ENCODE measurements at regions not wholly inside any gene's neighbourhood (a gene's known extent, or its start where the extent isn't known, plus 50 kb on each side); places are given as distances from the start of the nearest gene placed in this dataset.

DNA sequence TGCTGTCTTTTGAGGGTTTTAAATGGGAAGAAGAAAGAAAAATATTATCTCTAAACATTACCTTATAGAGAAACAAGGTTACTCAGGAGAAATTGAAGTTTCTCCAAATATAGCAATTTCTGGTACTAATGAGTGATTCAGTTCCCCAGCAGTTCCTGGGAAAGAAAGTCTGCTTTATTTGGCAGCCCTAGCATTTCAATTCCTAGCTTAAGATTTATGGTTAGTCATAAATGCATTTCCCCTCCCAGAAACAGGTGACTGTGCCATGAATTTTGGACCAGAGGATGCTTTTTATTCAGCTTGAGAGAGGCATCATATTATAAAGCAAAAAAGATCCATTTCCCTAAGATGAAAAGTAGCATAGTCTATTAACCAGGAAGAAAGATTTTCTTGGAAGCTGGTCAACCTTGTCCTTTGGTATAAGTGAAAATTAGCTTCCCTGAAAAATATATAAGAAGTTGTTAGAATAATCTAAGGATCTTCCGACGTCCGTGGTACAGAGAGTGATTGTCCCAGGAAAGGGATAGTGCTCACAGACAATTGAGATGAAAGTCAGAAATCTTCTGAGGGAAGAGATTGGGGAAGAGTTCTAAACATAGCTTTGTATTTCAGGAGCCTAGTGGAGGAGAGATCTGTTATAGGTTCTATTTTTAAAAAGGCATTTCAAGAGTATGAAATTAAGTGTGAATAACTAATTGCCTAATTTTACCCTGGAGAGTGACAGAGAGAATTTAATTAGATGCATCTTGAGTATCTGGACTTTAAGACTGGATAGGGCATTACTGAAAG, 164.9 kb downstream of the ESM1 start:
- TF ChIP-seq, protein P1, sequence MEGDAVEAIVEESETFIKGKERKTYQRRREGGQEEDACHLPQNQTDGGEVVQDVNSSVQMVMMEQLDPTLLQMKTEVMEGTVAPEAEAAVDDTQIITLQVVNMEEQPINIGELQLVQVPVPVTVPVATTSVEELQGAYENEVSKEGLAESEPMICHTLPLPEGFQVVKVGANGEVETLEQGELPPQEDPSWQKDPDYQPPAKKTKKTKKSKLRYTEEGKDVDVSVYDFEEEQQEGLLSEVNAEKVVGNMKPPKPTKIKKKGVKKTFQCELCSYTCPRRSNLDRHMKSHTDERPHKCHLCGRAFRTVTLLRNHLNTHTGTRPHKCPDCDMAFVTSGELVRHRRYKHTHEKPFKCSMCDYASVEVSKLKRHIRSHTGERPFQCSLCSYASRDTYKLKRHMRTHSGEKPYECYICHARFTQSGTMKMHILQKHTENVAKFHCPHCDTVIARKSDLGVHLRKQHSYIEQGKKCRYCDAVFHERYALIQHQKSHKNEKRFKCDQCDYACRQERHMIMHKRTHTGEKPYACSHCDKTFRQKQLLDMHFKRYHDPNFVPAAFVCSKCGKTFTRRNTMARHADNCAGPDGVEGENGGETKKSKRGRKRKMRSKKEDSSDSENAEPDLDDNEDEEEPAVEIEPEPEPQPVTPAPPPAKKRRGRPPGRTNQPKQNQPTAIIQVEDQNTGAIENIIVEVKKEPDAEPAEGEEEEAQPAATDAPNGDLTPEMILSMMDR (IDR thresholded peaks at IDR 0.05; ENCODE audit: insufficient read depth, low read depth, low read length), result no peak
- no peak for DNase-seq (ENCODE audit: low read depth)
- H3K4me3 ChIP-seq (ENCODE audit: low read depth, low read length), result no peak overlapping the region

DNA sequence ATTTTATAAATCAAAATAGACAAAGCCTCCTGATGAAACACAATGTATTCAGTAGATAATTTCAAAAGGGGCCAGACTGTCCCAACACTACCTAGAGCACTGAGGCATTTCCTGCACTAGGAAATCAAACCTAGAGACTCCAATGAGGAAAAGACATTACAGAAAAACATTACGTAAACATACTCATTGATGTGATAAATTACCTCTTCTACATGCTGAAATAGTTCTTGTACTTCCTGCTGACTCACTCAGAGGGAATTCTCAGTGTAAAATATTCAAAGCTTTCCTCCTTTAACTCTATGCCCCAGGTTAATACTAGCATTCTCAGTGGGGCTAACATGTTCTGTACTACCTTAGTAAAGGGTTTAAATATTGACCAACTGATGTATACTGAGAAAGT, 178.0 kb downstream of the ESM1 start:
- DNase-seq (ENCODE audit: low read depth), result peak; percentile 68
- TF ChIP-seq, protein P1 (IDR thresholded peaks at IDR 0.05; ENCODE audit: insufficient read depth, low read depth, low read length), result no peak
- H3K4me3 ChIP-seq (ENCODE audit: low read depth, low read length), result no peak overlapping the region

DNA sequence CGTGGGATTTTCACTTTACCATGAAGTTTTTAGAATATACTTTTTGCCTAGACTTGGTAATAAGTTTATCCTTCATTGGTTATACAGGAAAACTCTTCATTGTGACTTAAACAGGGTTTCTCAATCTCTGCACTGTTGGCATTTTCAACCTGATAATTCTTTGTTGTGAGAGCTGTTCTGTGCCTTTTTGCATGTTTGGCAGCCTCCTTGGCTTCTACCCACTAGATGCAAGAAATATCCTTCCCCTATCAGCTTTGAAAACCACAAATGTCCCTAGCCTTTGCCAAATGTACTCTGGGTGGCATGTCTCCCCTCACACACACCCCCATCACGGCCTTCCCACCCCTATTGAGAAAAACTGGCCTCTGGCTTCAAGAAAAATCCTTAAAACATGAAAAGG, 180.9 kb downstream of the ESM1 start:
- DNase-seq (ENCODE audit: low read depth), result no peak
- TF ChIP-seq, protein P1 (IDR thresholded peaks at IDR 0.05; ENCODE audit: insufficient read depth, low read depth, low read length), result no peak
- H3K4me3 ChIP-seq (ENCODE audit: low read depth, low read length), result no peak overlapping the region

DNA sequence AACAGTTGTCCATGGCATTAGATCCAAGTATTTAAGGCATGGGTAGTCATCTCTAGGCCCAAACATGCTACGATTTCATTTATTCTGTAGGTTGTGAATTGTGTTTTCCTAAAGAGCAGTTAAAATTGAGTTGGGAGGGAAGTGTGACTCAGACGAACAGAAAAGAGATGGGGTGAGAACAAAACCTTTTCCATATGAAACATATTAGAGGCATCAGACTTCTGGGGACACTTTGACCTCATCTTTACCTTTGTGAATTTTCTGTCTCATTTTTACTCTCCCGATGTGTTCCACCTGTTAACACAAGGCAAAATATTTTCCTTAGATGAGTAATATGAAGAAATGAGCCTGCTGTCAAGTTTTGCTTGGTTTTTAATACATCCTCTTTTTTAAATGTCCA, 181.3 kb downstream of the ESM1 start:
- H3K4me3 ChIP-seq (ENCODE audit: low read depth, low read length), result no peak overlapping the region
- TF ChIP-seq, protein P1 (IDR thresholded peaks at IDR 0.05; ENCODE audit: insufficient read depth, low read depth, low read length), result no peak
- DNase-seq (ENCODE audit: low read depth), result no peak

DNA sequence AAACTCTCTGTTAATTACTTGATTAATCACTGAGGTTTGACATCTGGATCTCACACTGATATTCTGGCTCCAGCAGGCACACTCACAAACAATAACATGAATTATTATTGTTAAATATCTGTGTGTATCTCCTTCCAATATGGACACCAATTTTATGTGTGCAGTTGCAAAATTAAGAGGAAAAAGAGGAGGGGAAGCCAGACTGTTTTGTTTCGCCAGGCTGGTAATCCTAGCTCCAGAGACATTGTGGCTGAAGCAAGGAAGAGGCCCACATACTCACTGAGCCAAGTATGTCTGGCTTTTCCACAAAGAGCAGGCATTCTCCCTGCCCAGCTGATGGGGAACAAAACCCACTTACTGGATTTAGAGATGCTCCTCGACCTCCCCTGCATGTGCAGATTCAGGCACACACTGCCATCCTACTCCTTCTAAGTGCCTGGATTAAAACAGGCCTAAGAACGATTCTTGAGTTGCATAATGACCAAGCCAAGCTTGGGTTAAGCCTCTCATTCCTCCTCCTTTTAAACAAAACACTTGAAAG, 181.9 kb downstream of the ESM1 start:
- no peak overlapping the region for H3K4me3 ChIP-seq (ENCODE audit: low read depth, low read length)
- TF ChIP-seq, protein P1 (IDR thresholded peaks at IDR 0.05; ENCODE audit: insufficient read depth, low read depth, low read length), result no peak
- peak; percentile 25 for DNase-seq (ENCODE audit: low read depth)

DNA sequence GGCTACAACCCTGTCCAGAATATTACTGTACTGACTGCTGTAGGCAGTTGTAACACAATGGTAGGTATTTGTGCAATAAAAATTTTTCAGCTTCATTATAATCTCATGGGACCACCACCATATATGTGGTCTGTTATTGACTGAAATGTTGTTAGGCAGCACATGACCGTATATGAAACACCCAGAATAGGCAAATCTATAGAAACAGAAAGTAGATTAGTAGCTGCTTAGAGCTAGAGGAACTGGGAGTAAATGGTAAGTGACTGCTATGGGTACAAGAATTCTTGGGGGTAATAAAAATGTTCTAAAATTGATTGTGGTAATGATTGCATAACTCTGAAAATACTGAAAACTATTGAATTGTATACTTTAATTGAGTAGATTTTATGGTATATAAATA, 185.7 kb downstream of the ESM1 start:
- DNase-seq (ENCODE audit: low read depth), result no peak
- TF ChIP-seq, protein P1 (IDR thresholded peaks at IDR 0.05; ENCODE audit: insufficient read depth, low read depth, low read length), result no peak
- no peak overlapping the region for H3K4me3 ChIP-seq (ENCODE audit: low read depth, low read length)
